ENCODE measurements at regions not wholly inside any gene's neighbourhood (a gene's known extent, or its start where the extent isn't known, plus 50 kb on each side); places are given as distances from the start of the nearest gene placed in this dataset.

DNA sequence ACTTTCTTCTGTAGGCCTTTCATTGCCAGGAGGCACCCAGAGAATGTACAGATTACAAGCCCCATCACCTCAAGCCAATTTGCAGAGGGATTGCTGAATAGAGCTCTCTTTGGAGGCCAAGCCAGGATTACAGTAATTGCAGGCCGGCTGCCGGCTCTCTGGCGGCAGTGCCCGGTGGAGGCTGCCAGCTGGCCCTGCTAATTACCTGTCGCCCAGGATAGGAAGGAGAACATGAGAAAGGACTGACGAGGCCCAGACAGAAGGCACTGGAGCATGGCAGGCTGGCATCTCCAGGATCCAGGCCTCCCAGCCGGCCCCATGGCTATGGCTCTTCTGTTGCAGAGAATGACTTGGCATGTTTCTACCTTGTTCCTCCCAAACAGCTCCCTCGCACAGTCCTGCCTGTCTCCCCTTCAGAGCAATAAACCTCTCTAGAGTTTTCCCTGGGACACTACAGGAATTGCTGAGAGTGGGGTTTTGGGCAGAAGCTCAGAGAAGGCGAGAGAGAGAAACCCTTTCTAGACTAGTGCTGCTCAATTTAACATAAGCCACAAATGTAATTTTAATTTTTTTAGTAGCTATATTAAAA lies 273.6 kb upstream of the PROK2 start:
- Histone ChIP-seq H3K27me3 (ENCODE audit: insufficient read depth) (no peaks in the 10 kb centered on the region), H3F3A (replicated peaks; ENCODE audit: insufficient read depth) (no peaks in the 10 kb centered on the region), H3K4me1 (ENCODE audit: control insufficient read depth in 1 of 2, insufficient read depth in 2 of 2, low read depth in 1 of 2, low read length in 1 of 2) (peaks cover 0 to 9% of the 10 kb centered on the region in 2 experiments; a peak in 1 of 4 replicates), H3K27ac (ENCODE audit: low read depth in 2 of 2, low read length in 1 of 2) (peak overlapping the region in 1 of 2 experiments; percentile 20; a peak in 1 of 4 replicates), H3K4me3 (ENCODE audit: low read depth in 2 of 2, low read length in 1 of 2) (no peak overlapping the region), H4K20me1 (ENCODE audit: insufficient read depth) (no peaks in the 10 kb centered on the region), H3K9me2 (no peaks in the 10 kb centered on the region), H3K36me3 (replicated peaks in 1 of 2; ENCODE audit: control insufficient read depth in 1 of 2, insufficient read depth in 2 of 2, low read length in 1 of 2) (no peaks in the 10 kb centered on the region), H3K4me2 (no peak overlapping the region), H3K9ac (no peak overlapping the region), H3K79me2 (ENCODE audit: insufficient read depth) (no peaks in the 10 kb centered on the region), H3K9me3 (no peaks in the 10 kb centered on the region), H2AFZ (ENCODE audit: low read depth) (no peak overlapping the region)
- 51% methylated on average over 9 of the region's 9 CpGs for WGBS (ENCODE audit: low lambda C conversion rate)
- CTCF ChIA-PET: no interaction called here
- peak; percentile 39 for DNase-seq
- TF ChIP-seq JUND (IDR thresholded peaks at IDR 0.05) (no peak), SMC3 (IDR thresholded peaks at IDR 0.05; ENCODE audit: low read depth, low read length) (no peak), FOXJ3 (CRISPR knock-in tag; IDR thresholded peaks at IDR 0.05) (no peak), TEAD4 (IDR thresholded peaks at IDR 0.05; ENCODE audit: borderline replicate concordance, insufficient read depth) (no peak), GATA2 (CRISPR knock-in tag; IDR thresholded peaks at IDR 0.05) (no peak), RXRA (IDR thresholded peaks at IDR 0.05; ENCODE audit: borderline replicate concordance, low read depth) (no peak), RFX5 (IDR thresholded peaks at IDR 0.05; ENCODE audit: low read length) (no peak), REST (IDR thresholded peaks at IDR 0.05; ENCODE audit: low read depth, low read length) (no peak), TCF12 (IDR thresholded peaks at IDR 0.05) (no peak), MXI1 (IDR thresholded peaks at IDR 0.05; ENCODE audit: low read depth, low read length) (no peak), ELF1 (IDR thresholded peaks at IDR 0.05) (no peak)
- TF ChIP-seq, protein P1, sequence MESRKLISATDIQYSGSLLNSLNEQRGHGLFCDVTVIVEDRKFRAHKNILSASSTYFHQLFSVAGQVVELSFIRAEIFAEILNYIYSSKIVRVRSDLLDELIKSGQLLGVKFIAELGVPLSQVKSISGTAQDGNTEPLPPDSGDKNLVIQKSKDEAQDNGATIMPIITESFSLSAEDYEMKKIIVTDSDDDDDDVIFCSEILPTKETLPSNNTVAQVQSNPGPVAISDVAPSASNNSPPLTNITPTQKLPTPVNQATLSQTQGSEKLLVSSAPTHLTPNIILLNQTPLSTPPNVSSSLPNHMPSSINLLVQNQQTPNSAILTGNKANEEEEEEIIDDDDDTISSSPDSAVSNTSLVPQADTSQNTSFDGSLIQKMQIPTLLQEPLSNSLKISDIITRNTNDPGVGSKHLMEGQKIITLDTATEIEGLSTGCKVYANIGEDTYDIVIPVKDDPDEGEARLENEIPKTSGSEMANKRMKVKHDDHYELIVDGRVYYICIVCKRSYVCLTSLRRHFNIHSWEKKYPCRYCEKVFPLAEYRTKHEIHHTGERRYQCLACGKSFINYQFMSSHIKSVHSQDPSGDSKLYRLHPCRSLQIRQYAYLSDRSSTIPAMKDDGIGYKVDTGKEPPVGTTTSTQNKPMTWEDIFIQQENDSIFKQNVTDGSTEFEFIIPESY (IDR thresholded peaks at IDR 0.05; ENCODE audit: borderline replicate concordance, low read depth): no peak
- TF ChIP-seq, protein P2, sequence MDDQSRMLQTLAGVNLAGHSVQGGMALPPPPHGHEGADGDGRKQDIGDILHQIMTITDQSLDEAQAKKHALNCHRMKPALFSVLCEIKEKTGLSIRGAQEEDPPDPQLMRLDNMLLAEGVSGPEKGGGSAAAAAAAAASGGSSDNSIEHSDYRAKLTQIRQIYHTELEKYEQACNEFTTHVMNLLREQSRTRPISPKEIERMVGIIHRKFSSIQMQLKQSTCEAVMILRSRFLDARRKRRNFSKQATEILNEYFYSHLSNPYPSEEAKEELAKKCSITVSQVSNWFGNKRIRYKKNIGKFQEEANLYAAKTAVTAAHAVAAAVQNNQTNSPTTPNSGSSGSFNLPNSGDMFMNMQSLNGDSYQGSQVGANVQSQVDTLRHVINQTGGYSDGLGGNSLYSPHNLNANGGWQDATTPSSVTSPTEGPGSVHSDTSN (IDR thresholded peaks at IDR 0.05): no peak
- POLR2A ChIA-PET: no interaction called here
